ENCODE measurements at regions not wholly inside any gene's neighbourhood (a gene's known extent, or its start where the extent isn't known, plus 50 kb on each side); places are given as distances from the start of the nearest gene placed in this dataset.

- DNase-seq (ENCODE audit: low spot score) (peak; percentile 28), ATAC-seq (ENCODE audit: low read depth) (no peak)
- Histone ChIP-seq H3K27me3 (ENCODE audit: insufficient read depth, poor library complexity, severe bottlenecking) (no peaks in the 10 kb centered on the region), H3K27ac (ENCODE audit: poor library complexity, severe bottlenecking) (no peak overlapping the region), H3K4me1 (ENCODE audit: insufficient read depth, poor library complexity, severe bottlenecking) (no peaks in the 10 kb centered on the region), H3K36me3 (ENCODE audit: low read depth) (no peaks in the 10 kb centered on the region), H3K9me3 (ENCODE audit: severe bottlenecking) (no peaks in the 10 kb centered on the region), H3K4me3 (ENCODE audit: severe bottlenecking) (no peak overlapping the region)
- no peak for TF ChIP-seq CTCF (IDR thresholded peaks at IDR 0.05; ENCODE audit: poor library complexity, severe bottlenecking)
Measured at GRCh38 chr2:2706306-2706705, 375.2 kb upstream of the MYT1L start.

- no peak for ATAC-seq (ENCODE audit: low read depth)
- Histone ChIP-seq H3K36me3 (ENCODE audit: low read depth) (no peaks in the 10 kb centered on the region), H3K4me3 (ENCODE audit: severe bottlenecking) (no peak overlapping the region), H3K4me1 (ENCODE audit: insufficient read depth, poor library complexity, severe bottlenecking) (no peaks in the 10 kb centered on the region), H3K9me3 (ENCODE audit: severe bottlenecking) (no peaks in the 10 kb centered on the region), H3K27me3 (ENCODE audit: insufficient read depth, poor library complexity, severe bottlenecking) (no peaks in the 10 kb centered on the region), H3K27ac (ENCODE audit: poor library complexity, severe bottlenecking) (no peak overlapping the region)
- no peak for TF ChIP-seq CTCF (IDR thresholded peaks at IDR 0.05; ENCODE audit: poor library complexity, severe bottlenecking)
- DNase-seq (ENCODE audit: low spot score) = peak; percentile 22
Measured at GRCh38 chr2:2705871-2706270, 374.8 kb upstream of the MYT1L start.

- no peak for DNase-seq (ENCODE audit: low spot score)
- no peaks in the 10 kb centered on the region for H3K9me3 ChIP-seq (ENCODE audit: severe bottlenecking)
- no peak overlapping the region for H3K4me3 ChIP-seq (ENCODE audit: severe bottlenecking)
- no peak for TF ChIP-seq CTCF (IDR thresholded peaks at IDR 0.05; ENCODE audit: poor library complexity, severe bottlenecking)
- H3K27me3 ChIP-seq (ENCODE audit: insufficient read depth, poor library complexity, severe bottlenecking) = no peaks in the 10 kb centered on the region
- ATAC-seq (ENCODE audit: low read depth) = no peak
- no peak overlapping the region for H3K27ac ChIP-seq (ENCODE audit: poor library complexity, severe bottlenecking)
- H3K36me3 ChIP-seq (ENCODE audit: low read depth) = no peaks in the 10 kb centered on the region
- H3K4me1 ChIP-seq (ENCODE audit: insufficient read depth, poor library complexity, severe bottlenecking) = no peaks in the 10 kb centered on the region
Measured at GRCh38 chr2:2704428-2705090, 373.5 kb upstream of the MYT1L start.

GRCh38 chr2:2703762-2704427, 372.8 kb upstream of the MYT1L start:
- H3K27ac ChIP-seq (ENCODE audit: poor library complexity, severe bottlenecking) = no peak overlapping the region
- no peaks in the 10 kb centered on the region for H3K4me1 ChIP-seq (ENCODE audit: insufficient read depth, poor library complexity, severe bottlenecking)
- H3K36me3 ChIP-seq (ENCODE audit: low read depth) = no peaks in the 10 kb centered on the region
- H3K4me3 ChIP-seq (ENCODE audit: severe bottlenecking) = no peak overlapping the region
- ATAC-seq (ENCODE audit: low read depth) = no peak
- no peaks in the 10 kb centered on the region for H3K9me3 ChIP-seq (ENCODE audit: severe bottlenecking)
- TF ChIP-seq CTCF (IDR thresholded peaks at IDR 0.05; ENCODE audit: poor library complexity, severe bottlenecking) = no peak
- DNase-seq (ENCODE audit: low spot score) = no peak
- no peaks in the 10 kb centered on the region for H3K27me3 ChIP-seq (ENCODE audit: insufficient read depth, poor library complexity, severe bottlenecking)

GRCh38 chr2:2703172-2703571, 372.1 kb upstream of the MYT1L start:
- H3K9me3 ChIP-seq (ENCODE audit: severe bottlenecking) = no peaks in the 10 kb centered on the region
- H3K27ac ChIP-seq (ENCODE audit: poor library complexity, severe bottlenecking) = no peak overlapping the region

More at GRCh38 chr2:2703172-2703571, 372.1 kb upstream of the MYT1L start:
- no peak for DNase-seq (ENCODE audit: low spot score)
- no peaks in the 10 kb centered on the region for H3K27me3 ChIP-seq (ENCODE audit: insufficient read depth, poor library complexity, severe bottlenecking)
- ATAC-seq (ENCODE audit: low read depth) = no peak
- TF ChIP-seq CTCF (IDR thresholded peaks at IDR 0.05; ENCODE audit: poor library complexity, severe bottlenecking) = no peak
- no peaks in the 10 kb centered on the region for H3K4me1 ChIP-seq (ENCODE audit: insufficient read depth, poor library complexity, severe bottlenecking)
- no peak overlapping the region for H3K4me3 ChIP-seq (ENCODE audit: severe bottlenecking)
- H3K36me3 ChIP-seq (ENCODE audit: low read depth) = no peaks in the 10 kb centered on the region

Measured in RWPE2 (cell line).